GM06990 (cell line): ENCODE measurements at regions not wholly inside any gene's neighbourhood (a gene's known extent, or its start where the extent isn't known, plus 50 kb on each side); places are given as distances from the start of the nearest gene placed in this dataset.

ENCODE experiments used
- DNase-seq: peaks from one replicate; pipeline ENCODE4 v3.0.0-alpha.2; 2011; ENCODE audit not compliant: insufficient read length; ENCODE audit errors: extremely low read depth
- H3K27me3 ChIP-seq: replicated peaks from 2 replicates; pipeline ENCODE4 v1.6.0; 2011; ENCODE audit warnings: low read length; ENCODE audit not compliant: control insufficient read depth, insufficient read depth
- H3K36me3 ChIP-seq: 2 replicates; pipeline ENCODE4 v1.5.1; 2011; ENCODE audit warnings: low read length; ENCODE audit not compliant: control insufficient read depth, insufficient read depth
- H3K4me3 ChIP-seq: replicated peaks from 2 replicates; pipeline ENCODE4 v1.5.1; 2011; ENCODE audit warnings: low read depth, mild to moderate bottlenecking, control low read depth, low read length
- CTCF ChIP-seq: IDR thresholded peaks from 2 replicates; pipeline ENCODE4 v1.5.1; 2011; ENCODE audit warnings: low read length, control low read depth, mild to moderate bottlenecking, inconsistent platforms; ENCODE audit not compliant: insufficient read depth, poor library complexity, severe bottlenecking

GRCh38 chr5:124634228-124634739 lies 112.2 kb downstream of the ZNF608 start:
- no peak for TF ChIP-seq CTCF
- Histone ChIP-seq H3K4me3 (no peak overlapping the region), H3K36me3 (no peaks in the 10 kb centered on the region; the same call in 1 of the 2 replicates), H3K27me3 (no peaks in the 10 kb centered on the region)
- DNase-seq: no peak

- no peak for DNase-seq
Measured at GRCh38 chr5:124633209-124633608, 113.2 kb downstream of the ZNF608 start.

GRCh38 chr5:124631874-124632550 lies 114.4 kb downstream of the ZNF608 start:
- TF ChIP-seq CTCF: no peak
- no peaks in the 10 kb centered on the region for H3K27me3 ChIP-seq
- H3K36me3 ChIP-seq: no peaks in the 10 kb centered on the region; the same call in 1 of the 2 replicates
- no peak overlapping the region for H3K4me3 ChIP-seq
- no peak for DNase-seq

More at GRCh38 chr5:124633209-124633608, 113.2 kb downstream of the ZNF608 start:
- Histone ChIP-seq H3K4me3 (no peak overlapping the region), H3K27me3 (no peaks in the 10 kb centered on the region), H3K36me3 (no peaks in the 10 kb centered on the region; the same call in 1 of the 2 replicates)
- no peak for TF ChIP-seq CTCF

- TF ChIP-seq CTCF: no peak
- DNase-seq: peak; percentile 34
- Histone ChIP-seq H3K4me3 (no peak overlapping the region), H3K36me3 (no peaks in the 10 kb centered on the region; the same call in 1 of the 2 replicates), H3K27me3 (no peaks in the 10 kb centered on the region)
Measured at GRCh38 chr5:124630767-124631704, 115.4 kb downstream of the ZNF608 start.

GRCh38 chr5:124628721-124629596 lies 117.5 kb downstream of the ZNF608 start:
- Histone ChIP-seq H3K36me3 (no peaks in the 10 kb centered on the region; the same call in 1 of the 2 replicates), H3K4me3 (no peak overlapping the region), H3K27me3 (no peaks in the 10 kb centered on the region)
- DNase-seq: no peak
- no peak for TF ChIP-seq CTCF
